ENCODE measurements at regions not wholly inside any gene's neighbourhood (a gene's known extent, or its start where the extent isn't known, plus 50 kb on each side); places are given as distances from the start of the nearest gene placed in this dataset.

GRCh38 chr5:74063821-74064220 lies 437.8 kb downstream of the ARHGEF28 start:
- no peaks in the 10 kb centered on the region for H3K9me3 ChIP-seq
- in situ Hi-C loops (cut with MboI; ENCODE audit: low sequenced_read_pairs), result no loop called here
- no peaks in the 10 kb centered on the region for H3K27me3 ChIP-seq (ENCODE audit: low read depth)
- H3K4me1 ChIP-seq, result no peaks in the 10 kb centered on the region; the same call in 1 of the 2 replicates
- DNase-seq (ENCODE audit: low spot score in 2 of 2), result no peak
- H3K4me3 ChIP-seq, result no peak overlapping the region
- no peaks in the 10 kb centered on the region for H3K36me3 ChIP-seq (replicated peaks)

DNA sequence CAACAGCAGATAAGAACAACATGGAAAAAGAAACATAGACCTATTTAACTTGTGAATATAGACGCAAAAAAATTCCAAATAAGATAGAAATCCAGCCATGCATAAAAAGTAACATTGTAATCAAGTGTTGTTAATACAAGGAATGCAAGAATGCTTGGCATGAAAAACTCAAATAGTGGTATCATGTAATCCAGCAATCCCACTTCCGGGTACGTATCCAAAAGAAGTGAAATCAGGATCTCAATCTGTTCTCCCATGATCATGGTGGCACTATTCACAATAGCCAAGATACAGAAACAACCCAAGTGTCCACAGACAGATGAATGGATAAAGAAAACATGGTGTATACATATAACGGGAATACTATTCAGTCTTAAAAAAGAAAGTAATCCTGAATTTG lies 437.4 kb downstream of the ARHGEF28 start:
- no peak overlapping the region for H3K4me3 ChIP-seq
- no peaks in the 10 kb centered on the region for H3K27me3 ChIP-seq (ENCODE audit: low read depth)
- no peaks in the 10 kb centered on the region for H3K36me3 ChIP-seq (replicated peaks)
- H3K9me3 ChIP-seq, result no peaks in the 10 kb centered on the region
- in situ Hi-C loops (cut with MboI; ENCODE audit: low sequenced_read_pairs), result no loop called here
- DNase-seq (ENCODE audit: low spot score in 2 of 2), result no peak
- no peaks in the 10 kb centered on the region; the same call in 1 of the 2 replicates for H3K4me1 ChIP-seq

GRCh38 chr5:74061292-74061691 lies 435.3 kb downstream of the ARHGEF28 start:
- no peaks in the 10 kb centered on the region; the same call in 1 of the 2 replicates for H3K4me1 ChIP-seq
- in situ Hi-C loops (cut with MboI; ENCODE audit: low sequenced_read_pairs), result no loop called here
- H3K36me3 ChIP-seq (replicated peaks), result no peaks in the 10 kb centered on the region
- H3K4me3 ChIP-seq, result no peak overlapping the region
- no peak for DNase-seq (ENCODE audit: low spot score in 2 of 2)
- peaks cover 2% of the 10 kb centered on the region; the same call in 1 of the 2 replicates for H3K27me3 ChIP-seq (ENCODE audit: low read depth)
- H3K9me3 ChIP-seq, result no peaks in the 10 kb centered on the region

- in situ Hi-C loops (cut with MboI; ENCODE audit: low sequenced_read_pairs), result no loop called here
- no peaks in the 10 kb centered on the region; the same call in 1 of the 2 replicates for H3K4me1 ChIP-seq
- peaks cover 8% of the 10 kb centered on the region for H3K27me3 ChIP-seq (ENCODE audit: low read depth)
- no peaks in the 10 kb centered on the region for H3K36me3 ChIP-seq (replicated peaks)
- no peaks in the 10 kb centered on the region for H3K9me3 ChIP-seq
- H3K4me3 ChIP-seq, result no peak overlapping the region
- no peak for DNase-seq (ENCODE audit: low spot score in 2 of 2)
These were observed 433.7 kb downstream of the ARHGEF28 start for GRCh38 chr5:74059706-74060105.

- no peak overlapping the region for H3K4me3 ChIP-seq
- H3K4me1 ChIP-seq, result no peaks in the 10 kb centered on the region
- in situ Hi-C loops (cut with MboI; ENCODE audit: low sequenced_read_pairs), result no loop called here
- no peaks in the 10 kb centered on the region for H3K36me3 ChIP-seq (replicated peaks)
- H3K9me3 ChIP-seq, result no peaks in the 10 kb centered on the region
- DNase-seq (ENCODE audit: low spot score in 2 of 2), result no peak
- peaks cover 8% of the 10 kb centered on the region for H3K27me3 ChIP-seq (ENCODE audit: low read depth)
These were observed 430.8 kb downstream of the ARHGEF28 start for GRCh38 chr5:74056789-74057164.

DNA sequence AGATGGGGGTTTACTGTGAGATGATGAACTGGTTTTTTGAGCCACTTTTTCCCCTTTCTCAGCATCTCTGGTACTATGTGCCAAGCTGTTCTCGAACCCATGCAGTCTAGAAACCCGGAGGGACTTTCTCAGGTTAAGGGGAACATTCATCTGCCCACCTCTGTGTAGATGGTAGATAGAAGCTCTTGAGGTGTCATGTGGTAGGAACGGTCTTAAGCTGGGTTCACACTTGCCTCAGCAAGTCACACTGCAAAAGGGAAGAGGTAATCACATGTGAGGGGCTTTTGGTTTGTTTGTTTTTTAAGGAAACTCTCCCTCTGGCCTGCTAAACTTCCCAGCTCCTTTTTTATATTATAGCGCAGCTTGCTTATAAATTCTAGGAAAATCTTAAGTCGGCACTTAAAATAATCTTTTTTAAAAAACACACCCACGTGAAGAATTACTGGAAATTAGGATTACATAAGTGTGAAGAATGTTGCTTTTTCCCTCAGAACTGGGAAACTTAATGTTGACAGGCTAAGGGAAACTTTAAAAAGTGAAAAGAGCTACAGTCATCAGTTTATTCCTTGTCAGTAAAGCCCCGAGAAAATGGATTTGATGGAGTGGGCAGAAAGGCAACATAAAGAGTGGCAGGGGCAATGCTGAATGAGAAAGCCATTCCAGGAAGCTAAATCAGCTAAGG lies 430.3 kb downstream of the ARHGEF28 start:
- Histone ChIP-seq H3K4me1 (no peaks in the 10 kb centered on the region), H3K36me3 (replicated peaks) (no peaks in the 10 kb centered on the region), H3K9me3 (no peaks in the 10 kb centered on the region), H3K27me3 (ENCODE audit: low read depth) (peaks cover 8% of the 10 kb centered on the region), H3K4me3 (no peak overlapping the region)
- in situ Hi-C loops (cut with MboI; ENCODE audit: low sequenced_read_pairs), result no loop called here
- DNase-seq (ENCODE audit: low spot score in 2 of 2), result no peak

DNA sequence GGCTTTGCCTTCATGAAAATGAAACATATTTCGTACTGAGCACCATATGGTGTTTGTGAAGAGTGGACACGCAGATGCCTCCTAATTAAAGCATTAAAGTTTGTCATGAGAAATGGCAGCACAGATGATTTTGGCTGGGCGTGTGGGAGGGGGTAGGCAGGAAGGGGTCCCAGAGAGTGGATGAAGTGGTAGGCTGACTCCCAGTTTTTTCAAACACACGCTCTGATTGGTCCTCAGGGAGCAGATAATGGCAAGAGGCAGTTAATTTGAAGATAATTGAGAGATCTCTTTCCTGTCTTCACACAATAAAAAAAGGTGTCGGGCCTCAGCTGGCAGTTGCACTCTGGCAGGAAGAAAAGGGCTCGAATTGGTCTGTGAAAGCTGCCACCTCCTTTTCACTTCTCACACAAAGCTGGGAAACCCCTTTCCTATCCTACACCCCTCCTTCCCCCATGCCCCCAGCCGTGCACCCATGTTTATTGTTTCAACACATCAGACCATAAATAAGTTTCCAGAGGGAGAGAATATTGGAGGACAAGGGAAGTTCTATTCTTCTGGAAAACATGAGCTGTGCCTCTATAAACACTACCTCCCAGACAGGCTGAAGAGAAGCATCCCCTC lies 429.6 kb downstream of the ARHGEF28 start:
- H3K36me3 ChIP-seq (replicated peaks), result no peaks in the 10 kb centered on the region
- H3K27me3 ChIP-seq (ENCODE audit: low read depth), result peaks cover 8% of the 10 kb centered on the region
- in situ Hi-C loops (cut with MboI; ENCODE audit: low sequenced_read_pairs), result no loop called here
- H3K9me3 ChIP-seq, result no peaks in the 10 kb centered on the region
- no peaks in the 10 kb centered on the region for H3K4me1 ChIP-seq
- H3K4me3 ChIP-seq, result no peak overlapping the region
- no peak for DNase-seq (ENCODE audit: low spot score in 2 of 2)

GRCh38 chr5:74054641-74055421 lies 428.8 kb downstream of the ARHGEF28 start:
- H3K4me1 ChIP-seq, result no peaks in the 10 kb centered on the region
- H3K36me3 ChIP-seq (replicated peaks), result no peaks in the 10 kb centered on the region
- peaks cover 8% of the 10 kb centered on the region for H3K27me3 ChIP-seq (ENCODE audit: low read depth)
- H3K9me3 ChIP-seq, result no peaks in the 10 kb centered on the region
- H3K4me3 ChIP-seq, result no peak overlapping the region
- no peak for DNase-seq (ENCODE audit: low spot score in 2 of 2)
- in situ Hi-C loops (cut with MboI; ENCODE audit: low sequenced_read_pairs), result no loop called here

GRCh38 chr5:74054139-74054538 lies 428.1 kb downstream of the ARHGEF28 start:
- in situ Hi-C loops (cut with MboI; ENCODE audit: low sequenced_read_pairs), result no loop called here
- Histone ChIP-seq H3K4me3 (no peak overlapping the region), H3K27me3 (ENCODE audit: low read depth) (peaks cover 8% of the 10 kb centered on the region), H3K9me3 (no peaks in the 10 kb centered on the region), H3K4me1 (no peaks in the 10 kb centered on the region), H3K36me3 (replicated peaks) (no peaks in the 10 kb centered on the region)
- peak in 1 of 2 experiments; percentile 20 for DNase-seq (ENCODE audit: low spot score in 2 of 2)

DNA sequence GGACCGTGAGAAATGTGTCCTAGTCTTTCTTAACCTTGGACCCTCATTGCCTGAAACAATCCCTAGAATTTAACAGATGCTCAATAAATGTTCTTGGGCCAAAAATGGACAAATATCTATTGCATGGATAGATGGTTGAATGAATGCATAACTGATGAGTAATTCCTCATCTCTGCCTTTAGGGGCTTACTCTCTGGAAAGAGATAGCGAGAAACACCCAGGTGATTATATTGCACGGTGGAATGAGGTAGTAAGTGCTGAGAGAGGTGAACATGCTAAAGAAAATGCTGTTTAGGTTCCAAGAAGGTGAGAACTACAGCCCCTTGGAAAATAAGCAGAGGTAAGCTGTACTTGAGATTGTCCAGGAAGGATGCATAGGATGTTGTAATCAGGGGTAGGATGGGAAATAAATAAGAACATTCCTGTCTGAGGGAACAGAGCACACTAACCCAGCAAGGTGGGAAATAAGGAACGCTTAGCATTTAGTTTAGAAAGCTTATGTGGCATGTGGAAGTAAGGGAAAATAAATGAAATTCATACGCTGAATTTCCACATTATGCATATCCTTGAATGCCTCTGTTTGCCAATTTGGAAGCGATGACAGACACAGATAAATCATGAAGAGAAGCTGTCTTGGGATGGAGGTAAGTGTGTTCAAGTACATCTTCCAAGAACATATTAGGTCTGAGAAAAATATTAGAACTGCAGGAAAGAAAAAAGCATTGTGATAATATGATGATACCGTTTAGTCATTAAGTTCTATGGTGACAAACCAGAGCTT lies 426.6 kb downstream of the ARHGEF28 start:
- no peak for DNase-seq (ENCODE audit: low spot score in 2 of 2)
- Histone ChIP-seq H3K27me3 (ENCODE audit: low read depth) (peaks cover 12% of the 10 kb centered on the region), H3K9me3 (no peaks in the 10 kb centered on the region), H3K36me3 (replicated peaks) (no peaks in the 10 kb centered on the region), H3K4me3 (no peak overlapping the region), H3K4me1 (no peaks in the 10 kb centered on the region)
- in situ Hi-C loops (cut with MboI; ENCODE audit: low sequenced_read_pairs), result no loop called here

GRCh38 chr5:74051076-74051475 lies 425.1 kb downstream of the ARHGEF28 start:
- H3K27me3 ChIP-seq (ENCODE audit: low read depth), result peaks cover 16% of the 10 kb centered on the region
- no peaks in the 10 kb centered on the region for H3K36me3 ChIP-seq (replicated peaks)
- H3K4me3 ChIP-seq, result no peak overlapping the region
- in situ Hi-C loops (cut with MboI; ENCODE audit: low sequenced_read_pairs), result no loop called here
- H3K9me3 ChIP-seq, result no peaks in the 10 kb centered on the region
- no peak for DNase-seq (ENCODE audit: low spot score in 2 of 2)
- no peaks in the 10 kb centered on the region for H3K4me1 ChIP-seq

- Histone ChIP-seq H3K27me3 (ENCODE audit: low read depth) (peaks cover 47% of the 10 kb centered on the region), H3K4me3 (no peak overlapping the region), H3K9me3 (no peaks in the 10 kb centered on the region), H3K4me1 (no peaks in the 10 kb centered on the region), H3K36me3 (replicated peaks) (no peaks in the 10 kb centered on the region)
- no peak for DNase-seq (ENCODE audit: low spot score in 2 of 2)
- in situ Hi-C loops (cut with MboI; ENCODE audit: low sequenced_read_pairs), result loop anchor here (25.0 kb wide), 1 partner anchor 592 kb away; the partner anchor contains the start of gene ENC1
These were observed 418.9 kb downstream of the ARHGEF28 start for GRCh38 chr5:74044936-74045335.

- in situ Hi-C loops (cut with MboI; ENCODE audit: low sequenced_read_pairs), result loop anchor here (25.0 kb wide), 1 partner anchor 594 kb away; the partner anchor contains the start of gene ENC1
- Histone ChIP-seq H3K4me3 (no peak overlapping the region), H3K36me3 (replicated peaks) (no peaks in the 10 kb centered on the region), H3K9me3 (no peaks in the 10 kb centered on the region), H3K27me3 (ENCODE audit: low read depth) (peaks cover 49% of the 10 kb centered on the region), H3K4me1 (peaks cover 3% of the 10 kb centered on the region; the same call in 1 of the 2 replicates)
- no peak for DNase-seq (ENCODE audit: low spot score in 2 of 2)
These were observed 417.0 kb downstream of the ARHGEF28 start for GRCh38 chr5:74042959-74043358.
